Vagina (tissue), 2 donors: ENCODE measurements at regions not wholly inside any gene's neighbourhood (a gene's known extent, or its start where the extent isn't known, plus 50 kb on each side); places are given as distances from the start of the nearest gene placed in this dataset.

ENCODE experiments used
- DNase-seq, 2 donors: peaks; one replicate each; pipeline ENCODE4 v3.0.0-alpha.2; 2017; ENCODE audit errors: extremely low spot score in 2 of 2
- H3K27ac ChIP-seq: fragments of 200-600 bp; sonication (generic); one replicate; pipeline ENCODE4 v1.5.1; 2019
- H3K27me3 ChIP-seq: fragments of 200-600 bp; sonication (generic); one replicate; pipeline ENCODE4 v1.5.1; 2019
- H3K36me3 ChIP-seq, 2 donors: fragments of 200-600 bp; sonication (generic); one replicate each; pipeline ENCODE4 v1.5.1; 2017 to 2019
- H3K4me1 ChIP-seq: fragments of 200-600 bp; sonication (generic); one replicate; pipeline ENCODE4 v1.5.1; 2019
- H3K4me3 ChIP-seq, 2 donors: fragments of 200-600 bp; sonication (generic); 1 replicate in 1 of 2; 2 replicates in 1 of 2; pipeline ENCODE4 v1.5.1; 2016 to 2019
- H3K9me3 ChIP-seq: fragments of 200-600 bp; sonication (generic); one replicate; pipeline ENCODE4 v1.5.1; 2019
- CTCF ChIP-seq, 3 experiments: fragments of 450-650 bp in 2 of 3; fragments of 200-600 bp in 1 of 3; sonication (generic) in 1 of 3; IDR thresholded peaks; one replicate each; pipeline ENCODE4 v1.5.1; 2017 to 2019; ENCODE audit warnings: antibody characterized with exemption in 3 of 3, mild to moderate bottlenecking in 2 of 3, moderate library complexity in 2 of 3
- POLR2A ChIP-seq, 2 donors: fragments of 450-650 bp; IDR thresholded peaks; one replicate each; pipeline ENCODE4 v1.6.1; 2017; ENCODE audit warnings: antibody characterized with exemption in 2 of 2, mild to moderate bottlenecking in 2 of 2, moderate library complexity in 2 of 2
- POLR2AphosphoS5 ChIP-seq, 2 donors: sonication (generic); formaldehyde crosslinking; IDR thresholded peaks; one replicate each; pipeline ENCODE4 v1.9.0; 2017; ENCODE audit warnings: antibody characterized with exemption in 2 of 2, mild to moderate bottlenecking in 2 of 2, low read depth in 1 of 2; ENCODE audit not compliant: insufficient read depth in 1 of 2
- intact Hi-C: fragments of 100-400 bp; cut with DNase I; formaldehyde crosslinking; loops from one replicate; pipeline ENCODE4 v1.15.1; 2023

DNA sequence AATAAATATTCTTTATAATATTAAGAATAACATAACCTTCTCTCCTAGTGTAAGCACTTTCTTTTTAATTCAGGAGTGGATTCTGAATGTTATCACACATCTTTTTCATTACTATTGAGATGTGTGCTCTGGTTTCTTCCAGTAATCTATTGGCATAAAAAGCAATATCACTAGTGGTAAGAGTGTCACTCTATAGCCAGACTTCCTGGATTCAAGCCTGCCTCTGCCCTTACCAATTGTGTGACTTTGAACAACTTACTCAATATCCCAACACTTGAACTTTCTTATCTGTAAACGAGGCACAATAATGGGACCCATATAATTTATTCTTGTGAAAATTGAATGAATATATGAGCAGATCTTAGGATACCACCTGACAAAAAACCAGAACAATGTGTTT lies 71.0 kb downstream of the SEM1 start:
- Histone ChIP-seq H3K27me3 (no peaks in the 10 kb centered on the region), H3K4me1 (no peaks in the 10 kb centered on the region), H3K4me3 (no peak overlapping the region), H3K27ac (no peak overlapping the region), H3K36me3 (no peaks in the 10 kb centered on the region), H3K9me3 (no peaks in the 10 kb centered on the region)
- no peak for DNase-seq
- intact Hi-C loops: no loop called here
- TF ChIP-seq POLR2A (IDR thresholded peaks at IDR 0.05) (no peak), CTCF (IDR thresholded peaks at IDR 0.05) (no peak), POLR2AphosphoS5 (IDR thresholded peaks at IDR 0.05; ENCODE audit: insufficient read depth in 1 of 2, low read depth in 1 of 2) (no peak)

DNA sequence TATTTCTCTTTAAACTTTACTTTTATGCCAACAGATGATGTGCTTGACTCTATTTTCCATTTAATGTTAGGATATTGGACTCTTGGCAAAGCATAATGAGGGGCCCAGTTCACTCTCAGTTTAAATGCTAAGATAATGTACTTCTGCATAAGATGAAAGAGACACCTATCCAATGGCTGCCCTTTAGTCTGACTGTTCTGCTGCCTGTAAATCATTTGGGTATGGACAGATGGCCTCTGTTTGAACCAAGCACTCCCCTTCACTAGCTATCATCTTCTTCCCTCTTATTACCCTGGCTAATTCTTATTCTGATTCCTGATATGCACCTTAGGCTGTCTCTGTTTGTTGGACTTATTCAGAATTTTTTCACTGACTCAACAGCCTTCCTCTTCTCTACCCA lies 72.1 kb downstream of the SEM1 start:
- no peak overlapping the region for H3K27ac ChIP-seq
- no peak for TF ChIP-seq POLR2AphosphoS5 (IDR thresholded peaks at IDR 0.05; ENCODE audit: insufficient read depth in 1 of 2, low read depth in 1 of 2)
- TF ChIP-seq CTCF (IDR thresholded peaks at IDR 0.05): no peak
- no peak for TF ChIP-seq POLR2A (IDR thresholded peaks at IDR 0.05)
- no peaks in the 10 kb centered on the region for H3K27me3 ChIP-seq
- no peak overlapping the region for H3K4me3 ChIP-seq
- H3K9me3 ChIP-seq: no peaks in the 10 kb centered on the region
- no peaks in the 10 kb centered on the region for H3K36me3 ChIP-seq
- DNase-seq: no peak
- H3K4me1 ChIP-seq: no peaks in the 10 kb centered on the region
- intact Hi-C loops: no loop called here

DNA sequence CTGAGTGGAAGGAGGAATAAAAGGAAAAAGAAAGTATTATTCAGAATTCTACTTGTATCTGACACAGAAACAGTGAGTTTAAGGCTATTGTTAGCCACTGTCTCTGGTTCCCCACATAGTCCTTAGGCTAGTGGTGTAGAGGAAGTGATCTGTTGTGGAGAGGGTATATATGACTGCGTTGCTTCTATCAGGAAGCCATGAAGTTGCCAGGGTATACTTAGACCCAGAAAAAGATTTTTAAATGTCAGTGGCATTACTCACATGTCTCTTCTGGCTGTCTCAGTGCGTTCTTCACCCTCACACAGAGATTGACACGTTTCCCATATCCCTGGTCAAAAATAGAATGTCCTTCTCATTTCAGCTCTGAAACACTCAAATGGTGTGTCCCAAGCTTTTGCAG lies 72.7 kb downstream of the SEM1 start:
- H3K36me3 ChIP-seq: no peaks in the 10 kb centered on the region
- H3K27ac ChIP-seq: no peak overlapping the region
- H3K4me1 ChIP-seq: no peaks in the 10 kb centered on the region
- no peaks in the 10 kb centered on the region for H3K9me3 ChIP-seq
- DNase-seq: no peak
- no peak overlapping the region for H3K4me3 ChIP-seq
- intact Hi-C loops: no loop called here
- H3K27me3 ChIP-seq: no peaks in the 10 kb centered on the region
- no peak for TF ChIP-seq POLR2A (IDR thresholded peaks at IDR 0.05)

DNA sequence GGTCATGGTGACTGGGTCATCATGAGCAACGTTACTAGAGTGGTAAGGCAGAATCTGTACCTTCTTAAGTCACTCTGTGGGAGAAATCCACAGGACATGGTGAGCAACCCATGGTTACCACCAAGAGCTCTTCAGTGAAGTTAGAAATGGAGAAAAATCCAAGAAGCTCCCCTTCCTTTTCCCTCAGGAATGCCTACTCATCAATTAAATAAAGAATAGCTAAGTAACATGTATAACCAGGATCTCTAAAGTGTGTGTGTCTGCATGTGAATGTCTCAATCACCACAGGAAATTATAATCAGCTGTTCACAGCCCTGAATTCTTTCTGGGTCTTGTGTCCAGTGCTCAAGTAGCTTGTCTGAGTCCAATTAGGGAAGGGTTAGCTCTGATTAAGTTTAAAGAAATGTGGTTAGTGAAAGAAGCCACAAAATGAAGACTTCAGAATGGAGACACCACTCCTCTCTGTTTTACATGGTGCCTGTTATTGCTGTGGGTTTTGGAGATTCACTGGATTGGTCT lies 73.2 kb downstream of the SEM1 start:
- H3K4me3 ChIP-seq: no peak overlapping the region
- intact Hi-C loops: no loop called here
- H3K36me3 ChIP-seq: no peaks in the 10 kb centered on the region
- DNase-seq: no peak
- H3K9me3 ChIP-seq: no peaks in the 10 kb centered on the region
- TF ChIP-seq POLR2AphosphoS5 (IDR thresholded peaks at IDR 0.05; ENCODE audit: insufficient read depth in 1 of 2, low read depth in 1 of 2) (no peak), POLR2A (IDR thresholded peaks at IDR 0.05) (no peak), CTCF (IDR thresholded peaks at IDR 0.05) (no peak)
- no peaks in the 10 kb centered on the region for H3K4me1 ChIP-seq
- no peak overlapping the region for H3K27ac ChIP-seq
- H3K27me3 ChIP-seq: no peaks in the 10 kb centered on the region

GRCh38 chr7:96629884-96630283 lies 79.8 kb downstream of the SEM1 start:
- intact Hi-C loops: no loop called here
- H3K4me1 ChIP-seq: no peaks in the 10 kb centered on the region
- no peak overlapping the region for H3K27ac ChIP-seq
- DNase-seq: no peak
- no peak for TF ChIP-seq CTCF (IDR thresholded peaks at IDR 0.05)
- no peak for TF ChIP-seq POLR2A (IDR thresholded peaks at IDR 0.05)
- TF ChIP-seq POLR2AphosphoS5 (IDR thresholded peaks at IDR 0.05; ENCODE audit: insufficient read depth in 1 of 2, low read depth in 1 of 2): no peak
- H3K36me3 ChIP-seq: no peaks in the 10 kb centered on the region
- no peaks in the 10 kb centered on the region for H3K27me3 ChIP-seq
- no peak overlapping the region for H3K4me3 ChIP-seq
- no peaks in the 10 kb centered on the region for H3K9me3 ChIP-seq

DNA sequence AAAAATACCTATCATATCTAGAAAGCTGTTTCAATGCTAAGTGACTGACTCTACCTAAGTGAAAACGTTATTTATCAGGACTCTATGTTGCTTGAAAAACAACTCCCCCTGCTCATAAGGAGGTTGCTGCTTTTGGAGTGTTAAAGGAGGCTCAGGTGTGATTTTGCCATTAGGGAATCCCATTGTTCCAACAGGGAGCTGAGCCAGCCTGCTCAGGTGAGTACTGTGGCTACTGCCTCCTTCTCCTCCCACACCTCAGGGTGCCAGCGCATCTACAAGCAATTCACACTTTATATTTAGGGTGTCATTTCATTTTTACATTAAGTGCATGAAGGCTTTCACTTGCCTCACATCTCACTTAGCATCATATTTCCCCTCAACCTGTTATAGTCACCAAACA lies 84.7 kb downstream of the SEM1 start:
- intact Hi-C loops: no loop called here
- no peaks in the 10 kb centered on the region for H3K4me1 ChIP-seq
- H3K9me3 ChIP-seq: no peaks in the 10 kb centered on the region
- no peak overlapping the region for H3K27ac ChIP-seq
- TF ChIP-seq POLR2AphosphoS5 (IDR thresholded peaks at IDR 0.05; ENCODE audit: insufficient read depth in 1 of 2, low read depth in 1 of 2) (no peak), POLR2A (IDR thresholded peaks at IDR 0.05) (no peak), CTCF (IDR thresholded peaks at IDR 0.05) (no peak)
- H3K4me3 ChIP-seq: no peak overlapping the region
- no peaks in the 10 kb centered on the region for H3K27me3 ChIP-seq
- no peaks in the 10 kb centered on the region for H3K36me3 ChIP-seq
- DNase-seq: no peak
